Thoracic aorta (tissue), 2 donors: ENCODE measurements at regions not wholly inside any gene's neighbourhood (a gene's known extent, or its start where the extent isn't known, plus 50 kb on each side); places are given as distances from the start of the nearest gene placed in this dataset.
"Not testable (repeated sequence)": the region's sequence is repeated elsewhere in the genome, so short reads cannot be mapped to it uniquely, and the experiment has no call there.

Source experiments
- ATAC-seq: fragments of 150-250 bp; one replicate; pipeline ENCODE4 v1.8.0; 2017; ENCODE audit warnings: low read depth; ENCODE audit not compliant: insufficient number of reproducible peaks, low FRiP score
- DNase-seq: peaks from one replicate; pipeline ENCODE4 v3.0.0-alpha.2; 2020; ENCODE audit warnings: low spot score
- H3K27ac ChIP-seq, 2 donors: fragments of 200-600 bp; sonication (generic); 1 replicate in 1 of 2; 2 replicates in 1 of 2; pipeline ENCODE4 v1.5.1; 2016; ENCODE audit warnings: mild to moderate bottlenecking in 2 of 2, moderate library complexity in 2 of 2
- H3K27me3 ChIP-seq: fragments of 200-600 bp; sonication (generic); replicated peaks from 2 replicates; pipeline ENCODE4 v1.6.0; 2016; ENCODE audit warnings: mild to moderate bottlenecking; ENCODE audit not compliant: insufficient read depth
- H3K36me3 ChIP-seq: fragments of 200-600 bp; sonication (generic); one replicate; pipeline ENCODE4 v1.5.1; 2016
- H3K4me1 ChIP-seq, 2 donors: fragments of 200-600 bp; sonication (generic); 1 replicate in 1 of 2; 2 replicates in 1 of 2; pipeline versions ENCODE4 v1.5.1 to v1.6.0; 2016; ENCODE audit warnings: low read depth in 2 of 2, mild to moderate bottlenecking in 1 of 2; ENCODE audit not compliant: control insufficient read depth in 1 of 2
- H3K4me3 ChIP-seq: fragments of 200-600 bp; sonication (generic); 2 replicates; pipeline ENCODE4 v1.5.1; 2016; ENCODE audit warnings: mild to moderate bottlenecking
- H3K9me3 ChIP-seq: fragments of 200-600 bp; sonication (generic); 2 replicates; pipeline ENCODE4 v1.5.1; 2016
- CTCF ChIP-seq: fragments of 200-600 bp; sonication (generic); IDR thresholded peaks from one replicate; pipeline ENCODE4 v1.5.1; 2019; ENCODE audit warnings: antibody characterized with exemption

DNA sequence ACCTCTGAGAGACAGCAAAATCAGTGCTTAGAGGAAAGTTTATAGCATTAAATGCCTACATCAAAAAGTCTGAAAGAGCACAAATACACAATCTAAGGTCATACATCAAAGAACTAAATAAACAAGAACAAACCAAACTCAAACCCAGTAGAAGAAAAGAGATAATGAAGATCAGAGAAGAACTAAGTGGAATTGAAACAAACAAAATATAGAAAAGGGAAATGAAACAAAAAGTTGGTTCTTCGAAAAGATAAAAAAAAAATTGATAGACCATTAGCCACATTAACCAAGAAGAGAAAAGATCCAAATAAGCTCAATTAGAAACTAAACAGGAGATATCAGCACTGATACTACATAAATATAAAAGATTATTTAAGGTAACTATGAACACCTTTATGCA, 280.0 kb upstream of the NRG3 start:
- H3K27ac ChIP-seq, result no peak overlapping the region
- ATAC-seq (no peak), DNase-seq (no peak)
- H3K9me3 ChIP-seq, result no peaks in the 10 kb centered on the region
- no peaks in the 10 kb centered on the region for H3K36me3 ChIP-seq
- no peak for TF ChIP-seq CTCF
- H3K4me1 ChIP-seq, result no peaks in the 10 kb centered on the region
- H3K4me3 ChIP-seq, result no peak overlapping the region
- H3K27me3 ChIP-seq, result no peaks in the 10 kb centered on the region

DNA sequence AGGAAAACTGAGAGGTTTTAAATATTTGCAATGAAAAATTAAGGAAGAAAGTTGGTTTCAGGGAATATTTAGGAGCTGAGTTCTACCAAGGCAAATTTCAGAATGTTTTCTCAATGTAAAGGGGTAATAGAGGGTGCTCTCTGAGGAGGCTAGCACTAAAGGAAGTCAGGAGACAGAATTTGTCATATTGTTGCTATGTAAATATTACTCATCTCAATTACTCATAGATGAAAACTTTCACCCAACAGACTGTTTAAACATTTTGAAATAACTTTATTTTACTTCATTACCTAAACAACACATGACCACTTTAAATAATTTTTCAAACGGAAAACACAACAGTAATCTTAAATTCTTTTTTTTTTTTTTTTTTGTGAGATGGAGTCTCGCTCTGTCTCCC, 274.8 kb upstream of the NRG3 start:
- Histone ChIP-seq H3K27me3 (no peaks in the 10 kb centered on the region), H3K4me3 (no peak overlapping the region), H3K27ac (no peak overlapping the region), H3K4me1 (no peaks in the 10 kb centered on the region), H3K9me3 (no peaks in the 10 kb centered on the region), H3K36me3 (no peaks in the 10 kb centered on the region)
- TF ChIP-seq CTCF, result no peak
- ATAC-seq (no peak), DNase-seq (no peak)

- TF ChIP-seq CTCF, result no peak
- Histone ChIP-seq H3K27me3 (no peaks in the 10 kb centered on the region), H3K4me1 (no peaks in the 10 kb centered on the region), H3K9me3 (no peaks in the 10 kb centered on the region), H3K36me3 (no peaks in the 10 kb centered on the region), H3K27ac (no peak overlapping the region), H3K4me3 (no peak overlapping the region)
- no peak for DNase-seq
- ATAC-seq, result no peak
Measured at GRCh38 chr10:81603106-81603620, 271.8 kb upstream of the NRG3 start.

GRCh38 chr10:81644485-81644884, 230.5 kb upstream of the NRG3 start:
- H3K4me1 ChIP-seq, ATAC-seq, DNase-seq, H3K27me3 ChIP-seq, H3K4me3 ChIP-seq, H3K36me3 ChIP-seq, H3K27ac ChIP-seq, H3K9me3 ChIP-seq: not testable (repeated sequence)

- Histone ChIP-seq H3K27me3 (no peaks in the 10 kb centered on the region), H3K36me3 (no peaks in the 10 kb centered on the region), H3K9me3 (no peaks in the 10 kb centered on the region), H3K4me1 (no peaks in the 10 kb centered on the region), H3K4me3 (no peak overlapping the region), H3K27ac (no peak overlapping the region)
- no peak for DNase-seq
- ATAC-seq, result no peak
- TF ChIP-seq CTCF, result no peak
Measured at GRCh38 chr10:81655986-81656385, 219.0 kb upstream of the NRG3 start.

GRCh38 chr10:81662837-81663236, 212.2 kb upstream of the NRG3 start:
- Histone ChIP-seq H3K9me3 (no peaks in the 10 kb centered on the region), H3K27ac (no peak overlapping the region), H3K4me1 (no peaks in the 10 kb centered on the region), H3K27me3 (no peaks in the 10 kb centered on the region), H3K4me3 (no peak overlapping the region), H3K36me3 (no peaks in the 10 kb centered on the region)
- no peak for ATAC-seq
- no peak for DNase-seq
- TF ChIP-seq CTCF, result no peak

DNA sequence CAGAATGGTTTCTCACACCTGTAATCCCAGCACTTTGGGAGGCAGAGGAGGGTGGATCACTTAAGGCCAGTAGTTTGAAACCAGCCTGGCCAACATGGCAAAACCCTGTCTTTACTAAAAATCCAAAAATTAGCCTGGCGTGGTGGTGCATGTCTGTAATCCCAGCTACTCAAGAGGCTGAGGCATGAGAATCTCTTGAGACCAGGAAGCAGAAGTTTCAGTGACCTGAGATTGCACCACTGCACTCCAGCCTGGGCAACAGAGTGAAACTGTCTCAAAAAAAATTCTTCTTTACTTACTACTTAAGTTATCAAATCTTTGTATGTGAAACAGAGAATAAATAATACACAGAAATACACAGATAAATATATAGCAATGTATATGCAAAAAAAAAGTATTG, 210.2 kb upstream of the NRG3 start:
- DNase-seq, H3K4me3 ChIP-seq, H3K36me3 ChIP-seq, H3K27ac ChIP-seq, ATAC-seq, H3K4me1 ChIP-seq, H3K9me3 ChIP-seq, H3K27me3 ChIP-seq: not testable (repeated sequence)
